GM18870 (cell line): ENCODE measurements at regions not wholly inside any gene's neighbourhood (a gene's known extent, or its start where the extent isn't known, plus 50 kb on each side); places are given as distances from the start of the nearest gene placed in this dataset.

Experiments used
- ATAC-seq: cut with Tn5 transposase; IDR thresholded peaks from one replicate; pipeline ENCODE4 v1.9.1; 2021; ENCODE audit warnings: moderate library complexity; ENCODE audit not compliant: unreplicated experiment

- no peak for ATAC-seq
Observed at GRCh38 chr22:48340727-48341709, 1486.7 kb downstream of the BRD1 start.

GRCh38 chr22:48340191-48340590, 1487.5 kb downstream of the BRD1 start:
- ATAC-seq, result no peak

GRCh38 chr22:48338793-48339705, 1488.6 kb downstream of the BRD1 start:
- ATAC-seq, result no peak

- no peak for ATAC-seq
Observed at GRCh38 chr22:48337957-48338792, 1489.5 kb downstream of the BRD1 start.

- no peak for ATAC-seq
Observed at GRCh38 chr22:48336339-48337060, 1491.2 kb downstream of the BRD1 start.

- no peak for ATAC-seq
Observed at GRCh38 chr22:48335442-48336139, 1492.1 kb downstream of the BRD1 start.

GRCh38 chr22:48334971-48335370, 1492.7 kb downstream of the BRD1 start:
- no peak for ATAC-seq

- no peak for ATAC-seq
Observed at GRCh38 chr22:48333816-48334735, 1493.6 kb downstream of the BRD1 start.

- ATAC-seq, result no peak
Observed at GRCh38 chr22:48333323-48333763, 1494.3 kb downstream of the BRD1 start.

- no peak for ATAC-seq
Observed at GRCh38 chr22:48332438-48333322, 1495.0 kb downstream of the BRD1 start.

- ATAC-seq, result no peak
Observed at GRCh38 chr22:48331691-48332220, 1495.9 kb downstream of the BRD1 start.

- no peak for ATAC-seq
Observed at GRCh38 chr22:48331266-48331665, 1496.4 kb downstream of the BRD1 start.

- no peak for ATAC-seq
Observed at GRCh38 chr22:48327721-48328120, 1500.0 kb downstream of the BRD1 start.

- no peak for ATAC-seq
Observed at GRCh38 chr22:48323746-48324145, 1503.9 kb downstream of the BRD1 start.

- no peak for ATAC-seq
Observed at GRCh38 chr22:48322907-48323306, 1504.8 kb downstream of the BRD1 start.

GRCh38 chr22:48321986-48322545, 1505.6 kb downstream of the BRD1 start:
- no peak for ATAC-seq
